AG08395 (cell line): ENCODE measurements at regions not wholly inside any gene's neighbourhood (a gene's known extent, or its start where the extent isn't known, plus 50 kb on each side); places are given as distances from the start of the nearest gene placed in this dataset.

Experiments
- DNase-seq: peaks from one replicate; pipeline ENCODE4 v3.0.0; 2012; ENCODE audit warnings: mixed read lengths, low spot score

GRCh38 chr7:155973451-155973997 is 161.3 kb upstream of the SHH start:
- no peak for DNase-seq

GRCh38 chr7:155972651-155973390 is 160.6 kb upstream of the SHH start:
- DNase-seq = no peak

GRCh38 chr7:155972247-155972646 is 160.0 kb upstream of the SHH start:
- DNase-seq = no peak

GRCh38 chr7:155971180-155971770 is 159.0 kb upstream of the SHH start:
- no peak for DNase-seq

- DNase-seq = no peak
Measured at GRCh38 chr7:155969192-155969929, 157.1 kb upstream of the SHH start.

GRCh38 chr7:155965010-155965409 is 152.7 kb upstream of the SHH start:
- DNase-seq = no peak

- no peak for DNase-seq
Measured at GRCh38 chr7:155964543-155964942, 152.3 kb upstream of the SHH start.

- DNase-seq = no peak
Measured at GRCh38 chr7:155963771-155964195, 151.5 kb upstream of the SHH start.

GRCh38 chr7:155963356-155963755 is 151.1 kb upstream of the SHH start:
- DNase-seq = no peak

- no peak for DNase-seq
Measured at GRCh38 chr7:155962968-155963300, 150.7 kb upstream of the SHH start.

- DNase-seq = no peak
Measured at GRCh38 chr7:155962191-155962967, 150.1 kb upstream of the SHH start.

- no peak for DNase-seq
Measured at GRCh38 chr7:155961241-155962190, 149.3 kb upstream of the SHH start.

GRCh38 chr7:155959894-155960293 is 147.6 kb upstream of the SHH start:
- DNase-seq = no peak

- no peak for DNase-seq
Measured at GRCh38 chr7:155956977-155957376, 144.7 kb upstream of the SHH start.

- no peak for DNase-seq
Measured at GRCh38 chr7:155955367-155955635, 143.0 kb upstream of the SHH start.

GRCh38 chr7:155954550-155955366 is 142.5 kb upstream of the SHH start:
- no peak for DNase-seq

- no peak for DNase-seq
Measured at GRCh38 chr7:155953781-155954549, 141.7 kb upstream of the SHH start.

GRCh38 chr7:155953501-155953778 is 141.2 kb upstream of the SHH start:
- no peak for DNase-seq

GRCh38 chr7:155951554-155952158 is 139.4 kb upstream of the SHH start:
- DNase-seq = no peak
